ENCODE measurements at regions not wholly inside any gene's neighbourhood (a gene's known extent, or its start where the extent isn't known, plus 50 kb on each side); places are given as distances from the start of the nearest gene placed in this dataset. TPM values are rescaled to one million over a fixed set of nuclear protein-coding genes. Genes with fewer than 3 reads are reported as not detected.
A peak's percentile ranks its signal among the peaks of the same experiment; 100 is the strongest.
"Not testable (repeated sequence)": the region's sequence is repeated elsewhere in the genome, so short reads cannot be mapped to it uniquely, and the experiment has no call there.

DNA sequence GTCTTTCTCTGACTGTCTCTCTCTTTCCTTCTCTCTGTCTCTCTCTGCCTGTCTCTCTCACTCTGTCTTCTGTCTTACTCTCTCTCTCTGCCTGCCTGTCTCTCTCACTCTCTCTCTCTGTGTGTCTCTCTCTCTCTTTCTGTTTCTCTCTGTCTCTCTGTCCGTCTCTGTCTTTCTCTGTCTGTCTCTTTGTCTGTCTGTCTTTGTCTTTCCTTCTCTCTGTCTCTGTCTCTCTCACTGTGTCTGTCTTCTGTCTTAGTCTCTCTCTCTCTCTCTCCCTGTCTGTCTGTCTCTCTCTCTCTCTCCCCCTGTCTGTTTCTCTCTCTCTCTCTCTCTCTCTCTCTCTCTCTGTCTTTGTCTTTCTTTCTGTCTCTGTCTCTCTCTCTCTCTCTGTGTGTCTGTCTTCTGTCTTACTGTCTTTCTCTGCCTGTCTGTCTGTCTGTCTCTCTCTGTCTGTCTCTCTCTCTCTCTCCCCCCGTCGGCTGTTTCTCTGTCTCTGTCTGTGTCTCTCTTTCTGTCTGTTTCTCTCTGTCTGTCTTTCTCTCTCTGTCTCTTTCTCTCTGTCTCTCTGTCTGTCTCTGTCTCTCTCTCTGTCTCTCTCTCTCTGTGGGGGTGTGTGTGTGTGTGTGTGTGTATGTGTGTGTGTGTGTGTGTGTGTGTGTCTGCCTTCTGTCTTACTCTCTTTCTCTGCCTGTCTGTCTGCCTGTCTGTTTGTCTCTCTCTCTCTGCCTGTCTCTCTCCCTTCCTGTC is 2056.8 kb upstream of the TPTE start:
- CTCF ChIA-PET; H3K9me3 ChIP-seq (ENCODE audit: control extremely low read depth in 1 of 3, control insufficient read depth in 2 of 3, insufficient read depth in 1 of 3, low read length in 2 of 3); H3K27ac ChIP-seq (ENCODE audit: low read length in 2 of 2); H3K4me3 Mint-ChIP-seq; H3K27me3 ChIP-seq (replicated peaks in 1 of 4; ENCODE audit: control extremely low read depth in 1 of 4, control insufficient read depth in 3 of 4, insufficient read depth in 4 of 4, low read length in 3 of 4); intact Hi-C loops (cut with micrococcal nuclease); H3K4me3 ChIP-seq (ENCODE audit: control extremely low read depth in 1 of 5, extremely low read depth in 1 of 5, insufficient read depth in 1 of 5, low read depth in 2 of 5, low read length in 4 of 5); POLR2A ChIA-PET; H3K79me2 ChIP-seq (ENCODE audit: control insufficient read depth, insufficient read depth, low read length); DNase-seq; H3K36me3 ChIP-seq (replicated peaks in 1 of 2; ENCODE audit: control extremely low read depth in 1 of 2, control insufficient read depth in 1 of 2, extremely low read depth in 1 of 2, insufficient read depth in 2 of 2, low read length in 1 of 2); H2AFZ ChIP-seq (ENCODE audit: insufficient read depth, low read depth, low read length, poor library complexity, severe bottlenecking); H3K4me2 ChIP-seq (replicated peaks; ENCODE audit: low read depth, low read length, poor library complexity, severe bottlenecking); H4K20me1 ChIP-seq (ENCODE audit: control insufficient read depth, insufficient read depth, low read length, poor library complexity, severe bottlenecking); H3K4me1 Mint-ChIP-seq; H3K27ac Mint-ChIP-seq; H3K9ac ChIP-seq (ENCODE audit: low read length); H3K4me1 ChIP-seq (ENCODE audit: control insufficient read depth in 2 of 2, insufficient read depth in 2 of 2, low read length in 2 of 2); H3K27me3 Mint-ChIP-seq; H3K9me3 Mint-ChIP-seq (ENCODE audit: insufficient read depth): not testable (repeated sequence)
- ATAC-seq (ENCODE audit: low read depth), result peak; percentile 54
- WGBS (ENCODE audit: insufficient coverage), result no CpG with 5 or more reads among the region's 3 CpGs

DNA sequence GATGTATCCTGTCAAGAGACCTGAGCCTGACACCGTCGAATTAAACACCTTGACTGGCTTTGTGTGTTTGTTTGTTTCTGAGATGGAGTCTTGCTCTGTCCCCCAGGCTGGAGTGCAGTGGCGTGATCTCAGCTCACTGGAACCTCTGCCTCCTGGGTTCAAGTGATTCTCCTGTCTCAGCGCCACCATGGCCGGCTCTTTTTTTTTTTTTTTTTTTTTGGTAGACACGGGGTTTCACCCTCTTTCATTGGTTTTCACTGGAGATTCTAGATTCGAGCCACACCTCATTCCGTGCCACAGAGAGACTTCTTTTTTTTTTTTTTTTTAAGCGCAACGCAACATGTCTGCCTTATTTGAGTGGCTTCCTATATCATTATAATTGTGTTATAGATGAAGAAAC is 2054.7 kb upstream of the TPTE start:
- H3K27ac ChIP-seq (ENCODE audit: low read length in 2 of 2); ATAC-seq (ENCODE audit: low read depth); H3K27me3 ChIP-seq (replicated peaks in 1 of 4; ENCODE audit: control extremely low read depth in 1 of 4, control insufficient read depth in 3 of 4, insufficient read depth in 4 of 4, low read length in 3 of 4); POLR2A ChIA-PET; H3K4me3 Mint-ChIP-seq; H3K4me1 ChIP-seq (ENCODE audit: control insufficient read depth in 2 of 2, insufficient read depth in 2 of 2, low read length in 2 of 2); H3K4me1 Mint-ChIP-seq; H3K4me2 ChIP-seq (replicated peaks; ENCODE audit: low read depth, low read length, poor library complexity, severe bottlenecking); H3K9ac ChIP-seq (ENCODE audit: low read length); intact Hi-C loops (cut with micrococcal nuclease); CTCF ChIA-PET; H3K27ac Mint-ChIP-seq; H4K20me1 ChIP-seq (ENCODE audit: control insufficient read depth, insufficient read depth, low read length, poor library complexity, severe bottlenecking); H2AFZ ChIP-seq (ENCODE audit: insufficient read depth, low read depth, low read length, poor library complexity, severe bottlenecking); H3K27me3 Mint-ChIP-seq; DNase-seq; H3K9me3 ChIP-seq (ENCODE audit: control extremely low read depth in 1 of 3, control insufficient read depth in 2 of 3, insufficient read depth in 1 of 3, low read length in 2 of 3); H3K36me3 ChIP-seq (replicated peaks in 1 of 2; ENCODE audit: control extremely low read depth in 1 of 2, control insufficient read depth in 1 of 2, extremely low read depth in 1 of 2, insufficient read depth in 2 of 2, low read length in 1 of 2); H3K9me3 Mint-ChIP-seq (ENCODE audit: insufficient read depth); H3K79me2 ChIP-seq (ENCODE audit: control insufficient read depth, insufficient read depth, low read length); H3K4me3 ChIP-seq (ENCODE audit: control extremely low read depth in 1 of 5, extremely low read depth in 1 of 5, insufficient read depth in 1 of 5, low read depth in 2 of 5, low read length in 4 of 5): not testable (repeated sequence)
- no CpG with 5 or more reads among the region's 10 CpGs for WGBS (ENCODE audit: insufficient coverage)

Small RNA genes lying in the stretch of these regions (small RNA-seq; reads per million reads assigned to genes)
- gene MIR6724-3 (ENCODE audit: insufficient read length, low read depth, low replicate concordance) (not detected), gene MIR6724-4 (ENCODE audit: insufficient read length, low read depth, low replicate concordance) (not detected), gene RF01518 (ENCODE audit: insufficient read length, low read depth, low replicate concordance) (not detected), gene RNA5-8SN2 (ENCODE audit: insufficient read length, low read depth, low replicate concordance) (not detected)
